HL-60/S4 treated with phorbol 12-myristate 13-acetate at 8.2 ng/mL for 4 days and 3 days (cell line): ENCODE measurements at regions not wholly inside any gene's neighbourhood (a gene's known extent, or its start where the extent isn't known, plus 50 kb on each side); places are given as distances from the start of the nearest gene placed in this dataset.

ENCODE experiments used
- in situ Hi-C: fragments of 300-500 bp; cut with MboI; formaldehyde crosslinking; loops from 2 replicates; pipeline ENCODE4 v1.15.0; 2022; ENCODE audit warnings: low sequenced_read_pairs

DNA sequence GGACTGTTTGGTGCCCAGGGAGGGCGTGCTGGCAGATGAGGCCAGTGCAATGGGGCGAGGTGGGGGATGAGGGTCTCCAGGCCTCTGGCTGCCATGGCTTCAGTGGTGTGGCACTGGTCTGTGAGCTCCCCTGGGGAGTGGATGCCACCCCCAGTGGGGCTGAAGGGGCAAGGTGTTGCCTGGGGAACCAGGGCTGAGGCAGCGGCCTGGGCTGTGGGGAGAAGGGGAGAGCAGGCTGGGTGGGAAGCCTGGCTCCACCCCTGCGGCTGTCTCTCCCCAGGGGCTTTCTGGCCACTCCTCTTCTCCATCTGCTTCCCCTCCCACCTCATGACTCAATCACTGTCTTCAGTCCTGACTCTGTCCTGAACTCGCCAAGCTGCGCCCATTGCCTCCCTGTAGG lies 88.4 kb upstream of the TLE3 start:
- in situ Hi-C loops, result no loop called here

DNA sequence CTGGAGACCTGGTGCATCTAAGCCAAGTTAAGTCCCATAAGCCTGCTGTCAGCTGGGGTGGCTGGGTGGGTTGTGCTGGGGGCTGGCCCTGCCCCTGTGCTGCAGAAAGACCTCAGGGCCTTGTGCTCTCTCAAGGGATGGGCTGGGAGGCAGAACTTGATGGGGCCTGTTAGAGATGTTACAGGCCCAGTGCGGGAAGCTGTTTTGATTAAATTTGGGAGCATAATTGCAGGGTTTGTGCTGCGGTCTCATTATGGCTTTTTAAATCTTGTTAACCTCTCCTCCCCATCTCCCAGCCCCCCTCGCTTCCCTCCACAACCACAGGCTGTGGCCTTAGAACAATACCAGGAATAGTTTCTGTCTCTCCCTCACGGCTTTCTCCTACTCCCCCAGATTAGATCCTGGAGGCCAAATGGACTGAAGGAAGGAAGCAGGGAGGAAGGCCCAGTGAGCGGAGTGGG lies 87.6 kb upstream of the TLE3 start:
- in situ Hi-C loops, result no loop called here

DNA sequence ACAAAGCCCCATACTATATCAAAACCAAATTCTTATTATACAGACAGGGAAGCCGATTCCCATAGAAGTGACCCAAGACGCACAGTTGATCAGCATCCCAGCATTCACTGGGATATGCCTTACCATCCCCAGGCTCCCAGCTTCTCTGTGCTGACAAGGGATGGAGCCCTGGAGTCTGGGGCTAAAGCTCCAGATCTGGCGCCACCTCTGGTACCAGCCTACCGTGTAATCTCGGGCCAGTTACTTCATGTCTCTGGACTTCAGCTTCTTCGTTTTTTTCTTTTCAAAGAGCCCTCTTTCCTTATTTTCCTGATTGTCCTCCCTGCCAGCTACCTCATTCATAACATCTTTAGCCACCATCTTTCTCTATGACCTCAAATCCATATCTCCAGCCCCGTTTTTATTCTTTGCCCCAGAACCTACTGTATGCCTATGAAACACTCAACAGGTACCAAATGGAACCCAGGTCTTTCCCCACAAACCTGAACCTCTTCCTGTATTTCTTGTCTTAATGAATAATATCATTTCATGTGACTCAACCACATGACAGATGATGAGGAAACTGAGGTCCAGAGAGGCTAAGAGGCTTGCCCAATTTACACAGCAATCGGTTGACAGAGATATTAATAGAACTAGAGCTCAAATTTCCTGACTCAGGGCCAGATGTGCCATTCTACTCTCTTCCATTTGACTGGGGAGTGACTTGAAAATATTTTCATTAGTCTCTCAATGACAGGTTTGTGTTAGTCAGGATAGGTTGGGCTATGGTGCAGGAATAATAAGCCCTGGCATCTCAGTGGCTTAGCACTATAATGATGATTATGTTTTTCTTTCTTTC lies 85.4 kb upstream of the TLE3 start:
- in situ Hi-C loops, result no loop called here

DNA sequence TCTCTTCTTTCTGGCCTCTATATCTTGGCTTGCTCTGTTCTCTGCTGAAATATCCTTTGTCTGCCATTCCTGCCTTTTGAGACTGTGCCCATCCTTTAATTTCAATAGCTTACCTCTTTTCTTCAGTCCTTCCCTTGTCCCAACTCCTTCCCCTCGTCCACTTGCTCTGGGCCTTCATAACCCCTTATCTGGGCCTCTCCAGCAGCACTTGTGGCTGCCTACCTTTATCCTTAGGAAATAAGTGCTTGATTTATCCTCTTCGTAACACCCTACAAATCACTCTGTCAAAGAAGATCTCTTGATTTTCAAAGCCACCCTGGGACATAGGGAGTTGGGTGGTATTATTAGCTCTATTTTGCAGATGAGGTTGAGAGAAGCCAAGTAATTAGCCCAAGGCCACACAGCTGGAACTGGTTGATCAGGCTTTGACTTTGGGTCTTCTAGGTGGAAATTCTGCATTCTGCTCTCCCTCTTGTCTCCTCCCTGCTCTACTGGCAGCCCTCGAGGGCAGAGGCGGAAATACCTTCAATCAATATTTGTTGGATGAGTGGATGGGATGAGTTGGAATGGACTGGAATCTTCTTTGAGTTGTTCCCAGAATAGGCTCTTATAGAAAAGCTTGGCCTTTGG lies 84.0 kb upstream of the TLE3 start:
- in situ Hi-C loops, result no loop called here

DNA sequence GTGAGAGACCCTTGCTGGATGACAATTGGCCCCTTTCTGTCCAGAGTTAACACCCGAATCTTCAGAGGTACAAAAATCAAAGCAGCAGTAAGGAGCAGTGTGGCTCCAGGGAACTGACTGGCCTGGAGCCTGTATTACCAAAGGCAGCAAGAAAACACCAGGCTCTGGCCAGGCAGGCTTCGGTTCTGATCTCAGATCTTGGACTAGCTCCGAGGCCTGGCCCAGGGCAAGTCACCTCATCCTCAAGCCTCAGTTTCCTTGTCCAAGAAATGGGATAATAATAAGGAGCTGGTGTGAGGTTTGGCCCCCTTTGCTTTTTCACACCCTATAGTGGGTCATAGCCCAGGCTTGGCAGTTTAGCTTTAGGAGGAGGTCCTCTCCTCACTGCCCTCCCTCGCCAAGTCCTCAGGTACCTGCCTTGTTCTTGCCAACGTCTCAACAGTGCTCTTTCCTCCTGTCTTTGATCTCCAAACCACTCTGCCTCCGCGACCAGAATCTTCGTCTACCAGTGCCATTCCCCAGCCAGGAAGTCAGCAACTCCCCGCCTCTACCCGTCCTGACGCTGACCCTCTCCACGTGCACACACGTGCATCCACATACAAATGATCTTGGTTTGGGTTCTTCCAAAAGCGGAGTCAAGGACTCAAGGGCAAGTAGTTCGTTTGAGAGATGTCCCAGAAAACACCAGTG lies 82.6 kb upstream of the TLE3 start:
- in situ Hi-C loops, result no loop called here

DNA sequence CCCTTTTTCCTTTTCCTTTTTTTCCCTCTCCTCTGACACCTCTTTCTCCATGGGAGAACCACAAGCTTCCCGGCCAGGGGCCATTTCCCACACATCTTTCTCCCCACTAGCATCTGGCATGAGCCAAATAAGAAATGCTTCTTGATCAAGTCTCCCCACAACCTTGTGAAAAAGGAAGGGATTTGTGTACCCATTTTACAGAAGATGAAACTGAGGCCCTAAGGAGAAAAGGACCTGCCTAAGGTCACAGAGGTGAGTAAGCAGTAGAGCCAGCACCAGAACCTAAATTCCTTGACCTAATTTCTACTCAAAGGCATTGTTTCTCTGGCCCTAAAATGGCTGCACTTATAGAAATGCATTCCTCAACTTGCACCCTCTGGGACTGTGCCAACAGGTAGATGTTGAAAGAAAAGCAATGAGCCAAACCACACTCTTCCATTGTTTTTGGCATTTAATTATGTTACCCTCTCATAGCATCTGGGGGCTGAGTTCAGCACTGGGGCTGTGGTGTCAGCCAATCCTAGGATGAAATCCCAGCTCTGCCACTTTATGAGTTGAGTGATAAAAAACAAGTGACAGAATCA lies 81.7 kb upstream of the TLE3 start:
- in situ Hi-C loops, result no loop called here

DNA sequence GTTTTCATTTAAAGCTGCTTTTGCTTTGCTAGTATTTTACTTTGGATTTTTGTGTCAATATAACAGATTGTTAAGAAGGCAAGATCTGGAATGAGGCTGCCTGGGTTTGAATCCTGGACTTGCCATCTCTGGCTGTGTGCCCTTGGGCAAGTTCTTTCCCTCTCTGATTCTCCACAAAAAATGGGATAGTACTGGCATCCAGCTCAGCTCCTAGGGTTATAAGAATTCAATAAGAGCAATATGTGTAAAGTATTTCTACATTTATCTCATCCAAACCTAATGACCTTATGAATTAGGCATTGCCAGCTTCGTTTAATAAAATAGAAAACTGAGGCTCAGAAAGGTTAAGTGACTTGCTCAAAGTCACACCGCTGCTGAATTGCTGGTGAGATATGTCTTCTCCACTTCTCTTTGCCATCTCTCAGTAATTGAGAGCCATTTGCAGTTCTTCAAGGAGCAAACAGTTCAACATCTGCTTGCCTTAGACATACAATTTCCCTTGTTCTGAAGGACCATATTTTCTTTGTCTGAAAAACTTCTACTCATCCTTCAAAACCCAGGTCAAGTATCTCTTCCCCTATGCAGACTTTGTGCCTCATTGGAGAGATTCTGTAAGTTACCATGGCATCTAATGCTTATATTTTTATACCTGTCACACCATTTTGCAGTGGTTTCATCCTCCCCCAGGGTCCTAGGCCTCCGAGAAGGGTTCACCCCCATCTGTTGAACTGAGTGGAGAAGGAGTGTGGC lies 80.8 kb upstream of the TLE3 start:
- in situ Hi-C loops, result no loop called here

DNA sequence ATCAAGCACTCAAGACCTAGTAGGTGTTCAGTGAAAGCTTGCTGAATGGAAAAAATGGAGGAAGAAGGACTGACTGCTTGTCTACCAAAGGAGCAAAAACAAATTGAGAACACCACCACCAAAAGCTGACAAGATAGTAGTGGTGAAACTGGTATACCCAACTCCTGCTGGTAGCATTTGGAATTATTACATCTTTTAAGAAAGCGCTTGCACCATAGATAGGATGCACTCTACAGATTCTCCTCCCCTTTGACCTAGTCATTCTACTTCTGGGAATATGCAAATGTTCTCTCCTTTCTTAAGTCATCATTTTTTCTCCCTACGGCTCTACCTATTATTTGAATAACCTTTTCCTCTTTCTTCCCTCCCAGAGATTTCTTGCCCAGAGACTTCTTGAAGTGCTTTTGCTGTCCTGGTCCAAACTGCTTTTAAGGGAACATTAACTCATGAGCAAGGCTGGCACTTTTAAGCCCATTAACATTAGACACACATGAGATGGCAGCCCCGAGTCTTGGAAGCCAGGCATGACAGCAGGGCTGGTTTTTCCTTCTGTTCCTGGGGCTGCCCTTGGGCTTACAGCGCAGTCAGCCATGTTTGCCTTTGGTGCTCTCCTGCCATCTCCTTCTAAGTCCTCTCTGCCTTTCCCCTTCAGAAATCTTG lies 75.0 kb upstream of the TLE3 start:
- in situ Hi-C loops, result no loop called here

DNA sequence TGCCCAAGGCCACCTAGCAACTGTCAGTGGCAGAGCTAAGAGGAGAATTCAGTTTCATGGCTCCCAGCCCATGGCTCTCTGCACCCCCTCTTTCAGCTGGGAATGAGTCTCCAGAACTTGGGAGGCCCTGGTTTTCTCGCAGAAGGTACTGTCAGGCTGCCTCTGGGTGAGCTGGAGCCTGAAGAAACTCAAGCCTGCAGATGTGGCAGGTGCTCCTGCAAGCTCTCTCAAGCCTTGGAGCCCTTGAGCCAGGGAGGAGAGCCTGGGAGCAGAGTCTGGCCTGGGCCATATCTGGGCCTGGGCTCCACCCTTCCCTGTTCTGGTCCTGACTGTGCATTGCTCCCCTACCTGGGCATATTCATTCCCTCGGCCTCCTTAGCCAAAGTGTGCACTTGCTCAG lies 74.4 kb upstream of the TLE3 start:
- in situ Hi-C loops, result no loop called here

DNA sequence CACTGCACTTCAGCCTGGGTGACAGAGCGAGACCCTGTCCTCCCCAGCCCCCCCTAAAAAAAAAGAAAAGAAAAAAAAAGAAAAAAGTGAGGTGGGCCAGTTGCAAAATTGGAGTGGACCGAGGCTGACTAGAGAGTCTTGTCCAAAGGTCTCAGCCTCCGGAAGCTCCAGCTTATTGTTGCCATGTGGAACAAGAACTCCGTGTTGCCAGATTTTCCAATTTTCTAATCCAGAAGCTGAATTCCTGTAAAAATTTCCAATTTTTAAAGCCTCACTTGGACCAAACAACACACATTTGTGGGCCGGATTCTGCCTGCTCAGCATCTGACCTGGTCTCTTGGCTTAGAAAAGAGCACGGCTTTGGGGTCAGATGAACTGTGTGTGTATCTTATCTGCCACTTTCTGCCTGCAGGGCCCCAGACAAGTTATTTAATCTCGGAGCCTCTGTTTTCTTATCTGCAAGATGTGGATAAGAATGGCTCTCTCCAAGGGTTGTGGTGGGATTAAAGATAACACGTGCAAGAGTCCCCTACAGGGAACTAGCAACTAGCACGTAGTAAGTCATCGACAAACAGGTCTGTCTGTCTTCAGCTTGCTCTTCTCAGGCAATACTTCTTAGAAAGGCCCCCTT lies 73.7 kb upstream of the TLE3 start:
- in situ Hi-C loops, result no loop called here

DNA sequence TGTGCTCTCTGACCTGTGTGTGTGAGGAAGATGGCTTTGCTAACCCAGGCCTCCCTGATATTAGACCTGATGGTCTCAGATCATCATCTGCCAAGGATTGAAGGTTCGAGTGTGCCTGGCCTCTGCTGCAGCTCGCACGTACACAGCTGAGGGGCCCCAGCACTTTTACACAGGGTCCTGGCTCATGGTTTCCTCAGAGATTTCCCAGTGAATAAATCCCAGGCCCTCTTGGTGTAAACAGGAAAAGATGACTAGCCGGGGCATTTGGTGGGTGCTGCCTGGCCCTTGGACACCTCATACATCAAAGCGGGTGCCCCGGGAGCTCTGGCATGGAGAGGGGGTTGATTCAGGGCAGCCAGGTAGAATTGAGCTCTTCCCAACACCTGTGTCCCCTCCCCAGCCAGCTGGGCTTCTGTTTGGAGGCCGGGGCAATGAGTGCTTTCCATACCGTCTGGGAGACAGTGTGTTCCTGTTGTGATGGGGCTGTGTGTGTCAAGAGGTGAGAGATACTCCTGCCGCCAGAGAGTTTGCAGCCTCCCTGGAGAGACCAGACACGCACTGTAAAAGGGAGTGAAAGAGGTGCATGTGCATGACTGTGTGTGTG lies 72.5 kb upstream of the TLE3 start:
- in situ Hi-C loops, result no loop called here

DNA sequence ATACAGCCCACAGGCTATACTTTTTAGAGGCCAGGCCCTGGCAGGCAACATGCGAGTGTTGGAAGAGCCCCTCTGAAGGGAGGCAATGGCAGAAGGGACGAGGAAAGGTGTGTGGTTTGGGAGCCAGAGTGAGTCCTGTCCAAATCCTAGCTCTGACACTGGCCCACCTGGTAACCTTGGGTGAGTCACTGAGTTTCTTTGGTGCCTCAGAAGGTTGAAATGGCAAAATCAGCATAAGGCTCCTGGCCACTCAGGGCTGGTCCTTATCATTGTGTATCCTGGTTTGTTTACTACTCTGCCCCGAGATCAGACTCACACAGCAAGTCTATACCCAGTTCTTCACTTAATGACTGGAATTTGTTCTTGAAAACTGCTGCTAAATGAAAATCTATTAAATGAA lies 71.4 kb upstream of the TLE3 start:
- in situ Hi-C loops, result no loop called here

DNA sequence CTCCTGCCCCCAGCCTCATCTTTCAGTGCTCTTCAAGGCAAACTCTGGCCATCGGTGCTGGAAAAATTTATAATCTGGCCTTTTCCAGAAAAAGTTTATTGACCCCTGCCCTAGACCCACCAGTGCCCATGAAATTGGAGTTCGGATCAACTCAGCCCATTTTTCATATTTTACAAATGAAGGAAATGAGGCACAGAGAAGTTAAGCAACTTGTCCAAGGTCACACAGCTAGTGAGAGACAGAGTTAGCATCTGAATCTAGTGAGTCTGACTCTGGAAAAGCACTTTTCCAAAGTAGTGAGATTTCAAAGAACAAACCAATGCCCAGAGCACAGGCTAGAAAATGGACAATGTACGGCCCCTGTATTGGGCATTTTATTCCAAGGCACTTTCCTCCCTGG lies 69.4 kb upstream of the TLE3 start:
- in situ Hi-C loops, result no loop called here

DNA sequence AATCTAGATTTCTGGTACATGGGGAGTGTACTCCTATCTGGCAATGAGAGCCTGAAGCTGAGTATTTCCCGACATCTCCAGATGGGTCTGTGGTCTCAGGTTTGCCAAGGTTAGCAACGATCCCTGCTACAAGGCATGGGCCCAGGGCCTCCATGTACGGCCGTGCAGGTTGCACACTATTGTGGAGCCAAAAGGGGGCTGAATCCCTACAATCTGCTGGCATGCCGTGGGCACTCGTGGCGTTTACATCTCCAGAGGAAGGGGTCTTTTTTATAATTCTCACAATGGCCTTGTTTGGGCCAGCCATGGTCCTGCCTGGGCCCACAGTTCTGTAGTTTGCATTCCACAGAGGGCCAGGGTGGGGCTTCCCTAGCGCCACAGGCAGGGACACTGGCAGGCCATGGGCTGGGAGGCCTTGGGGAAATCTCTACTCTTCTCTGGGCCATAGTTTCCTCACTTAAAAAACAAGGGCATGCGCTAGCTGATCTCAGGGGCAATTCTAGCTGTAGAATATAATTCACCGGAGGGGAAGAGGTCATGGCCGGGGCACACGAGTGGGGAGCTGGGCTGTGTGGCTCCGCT lies 68.9 kb upstream of the TLE3 start:
- in situ Hi-C loops, result no loop called here

DNA sequence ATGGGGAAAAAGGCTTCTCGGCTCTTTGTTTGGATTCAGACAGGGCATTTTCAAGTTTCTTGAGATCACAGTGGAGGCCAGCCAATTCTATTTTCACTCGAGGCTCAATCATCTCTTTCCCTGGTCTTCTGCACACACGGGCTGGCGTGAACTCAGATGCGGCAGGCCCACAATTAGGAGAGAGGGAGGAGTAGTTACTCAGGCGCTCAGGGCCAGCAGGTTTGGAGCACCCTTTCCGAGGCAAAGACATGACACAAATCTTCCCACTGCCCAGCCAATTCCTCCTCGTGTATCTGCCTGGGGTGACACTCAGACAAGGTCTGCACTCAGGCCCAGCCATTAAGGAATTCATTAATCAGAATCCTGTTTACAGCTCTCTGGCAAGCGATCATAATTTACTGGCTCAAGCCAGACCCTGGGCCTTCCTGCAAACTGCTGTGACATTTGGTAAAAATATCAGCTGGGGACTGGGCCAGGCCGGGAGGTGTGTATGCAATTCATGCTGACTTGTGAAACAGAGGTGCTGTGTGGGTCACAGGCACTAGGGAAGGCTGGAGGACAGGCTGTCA lies 68.1 kb upstream of the TLE3 start:
- in situ Hi-C loops, result no loop called here

DNA sequence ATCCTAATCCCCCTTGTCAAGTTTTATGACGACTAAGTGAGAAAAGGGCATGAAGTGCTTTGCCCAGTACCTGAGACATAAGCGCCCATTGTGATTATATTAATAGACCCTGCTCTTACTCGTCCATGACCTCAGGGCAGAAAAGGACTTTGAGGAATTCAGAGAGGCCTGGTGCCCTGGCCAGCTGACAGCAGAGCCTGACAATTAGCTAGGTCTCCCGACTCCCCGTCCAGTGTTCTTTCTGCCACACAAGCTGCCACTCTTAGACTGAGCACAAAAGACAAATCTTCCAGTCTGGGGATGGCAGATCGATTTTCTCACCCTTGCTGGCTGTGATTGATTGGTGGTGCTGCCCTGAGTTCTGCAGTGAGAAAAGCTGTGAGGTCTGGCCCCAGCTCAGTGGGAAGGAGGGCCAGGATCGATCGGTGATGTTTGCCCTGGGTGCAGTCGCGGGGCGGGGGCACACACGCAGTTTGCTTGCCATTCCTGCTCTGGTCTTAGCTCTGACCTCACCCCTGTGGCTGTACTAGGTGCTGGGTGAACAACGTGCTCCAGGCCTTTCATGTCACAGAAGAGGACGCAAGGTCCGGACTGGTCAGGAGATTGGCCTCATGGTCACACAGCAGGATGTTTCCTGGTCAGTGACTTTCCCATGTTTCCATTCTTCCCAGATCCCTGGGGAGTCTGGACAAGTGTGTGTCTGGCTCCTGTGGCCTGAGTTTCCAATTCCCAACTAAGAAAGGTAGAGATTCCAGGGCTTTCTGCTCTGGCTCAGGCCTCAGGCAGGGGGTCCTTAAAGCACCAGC lies 67.4 kb upstream of the TLE3 start:
- in situ Hi-C loops, result no loop called here

DNA sequence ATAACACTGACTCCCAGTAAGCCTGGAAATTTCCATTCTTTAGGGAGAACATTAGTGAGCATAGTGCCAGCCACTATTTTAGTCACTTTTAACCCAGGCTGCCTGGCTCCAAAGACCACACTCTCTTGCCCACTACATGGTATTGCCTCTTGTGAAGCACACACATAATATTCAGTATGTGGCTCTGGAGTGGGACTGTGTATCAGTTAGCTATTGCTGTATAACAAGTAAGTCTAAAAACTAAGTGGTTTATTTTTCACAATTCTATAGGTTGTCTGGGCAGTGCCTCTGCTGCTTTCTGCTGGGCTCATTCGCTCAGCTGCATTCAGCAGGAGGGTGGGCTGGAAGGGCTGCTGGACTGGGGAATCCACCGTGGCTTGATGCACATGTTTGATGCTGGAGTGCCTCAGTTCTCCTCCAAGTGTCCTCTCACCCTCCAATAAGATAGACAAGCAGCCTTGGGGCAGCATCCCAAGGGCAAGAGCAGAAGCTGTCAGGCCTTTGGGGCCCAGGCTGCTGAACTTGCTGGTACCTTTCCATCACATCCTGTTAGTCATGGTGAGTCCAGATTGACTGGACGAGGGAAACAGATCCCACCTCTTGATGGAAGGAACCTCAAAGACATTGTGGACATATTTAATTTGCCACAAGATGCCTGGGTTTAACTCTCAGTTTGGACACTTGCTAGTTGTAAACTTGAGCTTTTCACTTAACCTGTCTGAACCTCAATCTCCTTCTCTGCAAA lies 66.6 kb upstream of the TLE3 start:
- in situ Hi-C loops, result no loop called here
